Peyer's patch (tissue), 4 donors: ENCODE measurements at regions not wholly inside any gene's neighbourhood (a gene's known extent, or its start where the extent isn't known, plus 50 kb on each side); places are given as distances from the start of the nearest gene placed in this dataset.

Experiments used
- DNase-seq, 3 donors: peaks; one replicate each; pipeline ENCODE4 v3.0.0-alpha.2; 2017 to 2019
- H3K27ac ChIP-seq, 4 donors: fragments of 200-600 bp; sonication (generic); one replicate each; pipeline ENCODE4 v1.5.1; 2016 to 2019
- H3K27me3 ChIP-seq, 2 donors: fragments of 200-600 bp; sonication (generic); one replicate each; pipeline ENCODE4 v1.5.1; 2019
- H3K36me3 ChIP-seq, 3 donors: fragments of 200-600 bp; sonication (generic); one replicate each; pipeline ENCODE4 v1.5.1; 2016 to 2019
- H3K4me1 ChIP-seq, 4 donors: fragments of 200-600 bp; sonication (generic); one replicate each; pipeline ENCODE4 v1.5.1; 2016 to 2019
- H3K4me3 ChIP-seq, 4 donors: fragments of 200-600 bp; sonication (generic); 1 replicate in 3 of 4; 2 replicates in 1 of 4; pipeline ENCODE4 v1.5.1; 2016 to 2019; ENCODE audit warnings: mild to moderate bottlenecking in 1 of 4
- H3K9me3 ChIP-seq, 4 donors: fragments of 200-600 bp; sonication (generic); one replicate each; pipeline ENCODE4 v1.5.1; 2016 to 2019; ENCODE audit warnings: mild to moderate bottlenecking in 1 of 4
- POLR2A ChIP-seq, 2 donors: fragments of 450-650 bp; IDR thresholded peaks; one replicate each; pipeline ENCODE4 v1.5.1; 2017; ENCODE audit warnings: antibody characterized with exemption in 2 of 2, mild to moderate bottlenecking in 2 of 2, moderate library complexity in 2 of 2
- TF ChIP-seq, protein P1 (sequence below), 6 experiments: fragments of 450-650 bp in 4 of 6; fragments of 200-600 bp in 2 of 6; sonication (generic) in 1 of 6; IDR thresholded peaks; one replicate each; pipeline ENCODE4 v1.5.1; 2017 to 2019; ENCODE audit warnings: antibody characterized with exemption in 6 of 6, mild to moderate bottlenecking in 3 of 6, moderate library complexity in 1 of 6

DNA sequence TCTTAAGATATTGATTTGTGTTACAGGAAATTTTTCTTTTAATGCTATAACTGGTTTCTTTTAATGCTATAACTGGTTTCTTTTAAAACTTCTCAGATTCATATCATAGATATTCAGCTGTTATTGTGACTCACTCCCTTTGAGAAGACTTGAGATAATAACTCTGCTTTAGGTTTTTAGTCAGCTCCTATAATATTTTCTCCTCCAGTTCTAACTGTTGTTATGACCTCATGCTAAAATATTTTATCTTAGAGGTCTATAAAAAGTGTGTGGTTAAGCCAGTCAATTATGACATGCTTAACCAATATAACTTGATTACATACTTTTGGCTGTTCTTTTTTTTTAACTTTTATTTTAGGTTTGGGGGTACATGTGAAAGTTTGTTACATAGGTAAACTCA, 280.2 kb downstream of the PTGER3 start:
- no peaks in the 10 kb centered on the region for H3K36me3 ChIP-seq
- H3K27me3 ChIP-seq: no peaks in the 10 kb centered on the region
- no peak overlapping the region for H3K4me3 ChIP-seq
- no peaks in the 10 kb centered on the region for H3K9me3 ChIP-seq
- TF ChIP-seq, protein P1, sequence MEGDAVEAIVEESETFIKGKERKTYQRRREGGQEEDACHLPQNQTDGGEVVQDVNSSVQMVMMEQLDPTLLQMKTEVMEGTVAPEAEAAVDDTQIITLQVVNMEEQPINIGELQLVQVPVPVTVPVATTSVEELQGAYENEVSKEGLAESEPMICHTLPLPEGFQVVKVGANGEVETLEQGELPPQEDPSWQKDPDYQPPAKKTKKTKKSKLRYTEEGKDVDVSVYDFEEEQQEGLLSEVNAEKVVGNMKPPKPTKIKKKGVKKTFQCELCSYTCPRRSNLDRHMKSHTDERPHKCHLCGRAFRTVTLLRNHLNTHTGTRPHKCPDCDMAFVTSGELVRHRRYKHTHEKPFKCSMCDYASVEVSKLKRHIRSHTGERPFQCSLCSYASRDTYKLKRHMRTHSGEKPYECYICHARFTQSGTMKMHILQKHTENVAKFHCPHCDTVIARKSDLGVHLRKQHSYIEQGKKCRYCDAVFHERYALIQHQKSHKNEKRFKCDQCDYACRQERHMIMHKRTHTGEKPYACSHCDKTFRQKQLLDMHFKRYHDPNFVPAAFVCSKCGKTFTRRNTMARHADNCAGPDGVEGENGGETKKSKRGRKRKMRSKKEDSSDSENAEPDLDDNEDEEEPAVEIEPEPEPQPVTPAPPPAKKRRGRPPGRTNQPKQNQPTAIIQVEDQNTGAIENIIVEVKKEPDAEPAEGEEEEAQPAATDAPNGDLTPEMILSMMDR (IDR thresholded peaks at IDR 0.05): no peak
- no peak for TF ChIP-seq POLR2A (IDR thresholded peaks at IDR 0.05)
- no peaks in the 10 kb centered on the region for H3K4me1 ChIP-seq
- DNase-seq: no peak
- H3K27ac ChIP-seq: no peak overlapping the region

DNA sequence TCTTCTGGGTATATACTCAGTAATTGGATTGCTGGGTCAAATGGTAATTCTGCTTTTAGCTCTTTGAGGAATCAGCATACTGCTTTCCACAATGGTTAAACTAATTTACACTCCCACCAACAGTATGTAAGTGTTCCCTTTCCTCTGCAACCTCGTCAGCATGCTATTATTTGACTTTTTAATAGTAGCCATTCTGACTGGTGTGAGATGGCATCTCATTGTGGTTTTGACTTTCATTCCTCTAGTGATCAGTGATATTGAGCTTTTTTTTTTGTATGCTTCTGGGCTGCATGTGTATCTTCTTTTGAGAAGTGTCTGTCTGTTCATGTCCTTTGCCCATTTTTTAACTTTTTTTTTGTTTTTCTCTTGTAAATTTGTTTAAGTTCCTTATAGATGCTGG, 279.4 kb downstream of the PTGER3 start:
- no peaks in the 10 kb centered on the region for H3K27me3 ChIP-seq
- no peaks in the 10 kb centered on the region for H3K36me3 ChIP-seq
- no peak overlapping the region for H3K4me3 ChIP-seq
- H3K4me1 ChIP-seq: no peaks in the 10 kb centered on the region
- DNase-seq: no peak
- TF ChIP-seq, protein P1 (IDR thresholded peaks at IDR 0.05): no peak
- TF ChIP-seq POLR2A (IDR thresholded peaks at IDR 0.05): no peak
- no peaks in the 10 kb centered on the region for H3K9me3 ChIP-seq
- H3K27ac ChIP-seq: no peak overlapping the region

DNA sequence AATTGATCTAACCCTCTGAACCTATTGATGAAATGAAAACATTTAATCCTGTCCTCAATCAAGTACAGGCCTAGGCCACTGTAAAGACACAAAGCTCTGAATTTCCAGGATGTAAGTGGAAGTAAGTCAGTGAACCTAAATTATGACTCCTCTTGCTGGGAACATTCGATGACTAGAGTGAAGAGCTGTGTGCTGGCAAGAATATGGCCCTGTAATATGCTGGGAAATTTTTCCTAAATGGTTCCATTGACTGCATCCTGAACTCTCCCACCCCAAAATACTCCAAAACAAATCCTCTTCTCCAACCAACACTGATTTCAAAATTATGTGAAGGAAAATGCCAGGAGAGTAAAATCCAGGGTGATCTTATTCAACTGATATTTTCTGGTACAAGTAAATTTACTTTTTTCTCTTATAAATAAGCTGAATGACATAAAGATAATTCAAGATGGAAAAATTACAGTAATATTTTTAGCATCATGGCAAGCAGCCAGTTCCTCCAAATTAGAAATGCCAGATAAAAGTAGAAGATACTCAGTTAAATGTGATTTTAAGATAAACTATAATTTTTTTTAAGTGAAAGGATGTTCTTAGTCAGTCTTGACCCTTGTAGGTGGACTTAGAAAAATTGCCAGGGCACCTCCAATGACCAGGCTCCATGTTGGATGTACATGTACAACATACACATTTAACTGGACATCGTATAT, 269.4 kb downstream of the PTGER3 start:
- TF ChIP-seq POLR2A (IDR thresholded peaks at IDR 0.05): no peak
- TF ChIP-seq, protein P1 (IDR thresholded peaks at IDR 0.05): no peak
- H3K27ac ChIP-seq: no peak overlapping the region

DNA sequence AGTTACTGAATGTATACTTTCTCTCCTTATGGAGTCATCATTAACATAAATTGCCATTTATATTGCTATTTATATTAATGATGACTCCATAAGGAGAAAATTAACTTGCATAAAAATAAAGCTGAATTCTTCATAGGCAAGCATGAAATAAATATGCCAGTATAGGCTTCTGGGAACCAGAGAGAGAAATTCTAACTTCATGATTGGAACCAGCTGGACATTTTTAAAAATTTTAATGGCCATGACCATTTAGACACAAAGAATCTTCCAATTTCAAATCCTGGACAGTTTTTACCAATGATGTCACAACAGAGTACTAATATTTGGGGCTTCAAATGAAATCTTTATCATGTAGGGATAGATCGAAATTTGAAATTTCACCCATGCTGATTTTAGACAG, 268.7 kb downstream of the PTGER3 start:
- H3K4me1 ChIP-seq: no peaks in the 10 kb centered on the region
- H3K9me3 ChIP-seq: no peaks in the 10 kb centered on the region
- no peak for DNase-seq
- no peak for TF ChIP-seq POLR2A (IDR thresholded peaks at IDR 0.05)
- TF ChIP-seq, protein P1 (IDR thresholded peaks at IDR 0.05): no peak
- no peaks in the 10 kb centered on the region for H3K36me3 ChIP-seq
- no peak overlapping the region for H3K27ac ChIP-seq
- no peak overlapping the region for H3K4me3 ChIP-seq
- no peaks in the 10 kb centered on the region for H3K27me3 ChIP-seq

More for the DNA sequence above, 269.4 kb downstream of the PTGER3 start:
- no peak for DNase-seq
- no peaks in the 10 kb centered on the region for H3K27me3 ChIP-seq
- no peaks in the 10 kb centered on the region for H3K4me1 ChIP-seq
- no peaks in the 10 kb centered on the region for H3K36me3 ChIP-seq
- H3K9me3 ChIP-seq: no peaks in the 10 kb centered on the region
- no peak overlapping the region for H3K4me3 ChIP-seq

DNA sequence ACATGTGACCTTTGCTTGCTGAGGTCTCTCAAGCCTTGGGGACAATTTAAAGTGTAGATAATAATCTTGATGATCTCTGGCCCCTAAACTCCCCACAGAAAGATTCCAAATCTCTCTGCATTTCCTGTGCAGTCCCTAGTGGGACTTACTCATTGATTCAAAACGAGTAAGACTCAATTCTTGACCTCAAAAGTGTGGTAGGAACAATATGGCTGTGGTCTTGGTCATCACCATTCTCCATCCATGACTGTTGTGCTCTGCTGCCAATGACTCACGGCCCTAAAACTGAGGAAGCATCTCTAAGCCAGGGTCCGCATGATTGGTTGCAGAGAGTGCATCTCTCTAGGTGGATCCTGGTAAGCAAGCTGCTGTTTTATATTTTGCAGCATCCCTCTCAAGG, 268.0 kb downstream of the PTGER3 start:
- no peaks in the 10 kb centered on the region for H3K36me3 ChIP-seq
- no peaks in the 10 kb centered on the region for H3K4me1 ChIP-seq
- no peak for DNase-seq
- H3K27ac ChIP-seq: no peak overlapping the region
- no peaks in the 10 kb centered on the region for H3K27me3 ChIP-seq
- no peaks in the 10 kb centered on the region for H3K9me3 ChIP-seq
- TF ChIP-seq POLR2A (IDR thresholded peaks at IDR 0.05): no peak
- TF ChIP-seq, protein P1 (IDR thresholded peaks at IDR 0.05): no peak
- H3K4me3 ChIP-seq: no peak overlapping the region

DNA sequence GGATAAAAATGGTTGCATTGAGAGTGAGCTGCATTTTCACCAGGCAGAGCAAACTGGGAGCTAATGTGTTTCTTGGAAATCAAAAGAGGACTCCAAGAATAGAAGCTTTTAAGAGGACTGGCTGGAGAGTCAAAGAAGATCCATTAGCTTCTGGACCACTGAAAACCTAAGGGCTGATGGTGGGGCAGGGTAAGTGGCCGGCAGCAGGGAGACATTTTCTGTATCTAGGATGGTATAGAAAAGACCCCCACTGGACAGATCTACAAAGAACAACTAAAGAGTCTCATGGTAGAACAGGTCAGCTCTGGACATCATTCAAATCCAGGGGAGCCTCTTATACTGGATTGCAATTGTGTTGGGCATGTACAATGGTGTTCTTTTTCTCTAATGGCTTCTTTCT, 262.3 kb downstream of the PTGER3 start:
- DNase-seq: no peak
- Histone ChIP-seq H3K27me3 (no peaks in the 10 kb centered on the region), H3K4me3 (no peak overlapping the region), H3K36me3 (no peaks in the 10 kb centered on the region), H3K27ac (no peak overlapping the region), H3K9me3 (no peaks in the 10 kb centered on the region), H3K4me1 (no peaks in the 10 kb centered on the region)
- TF ChIP-seq, protein P1 (IDR thresholded peaks at IDR 0.05): no peak
- TF ChIP-seq POLR2A (IDR thresholded peaks at IDR 0.05): no peak
